ENCODE measurements at regions not wholly inside any gene's neighbourhood (a gene's known extent, or its start where the extent isn't known, plus 50 kb on each side); places are given as distances from the start of the nearest gene placed in this dataset.

- Histone ChIP-seq H3K4me3 (replicated peaks in 1 of 3) (no peak overlapping the region), H3K9me3 (no peaks in the 10 kb centered on the region), H3K4me1 (no peaks in the 10 kb centered on the region), H3K27me3 (no peaks in the 10 kb centered on the region), H3K27ac (no peak overlapping the region), H3K36me3 (no peaks in the 10 kb centered on the region)
- WGBS, 2 donors = 86 to 87% methylated on average over 13 to 17 of the region's 17 CpGs
- peak; percentile 21 for DNase-seq
- intact Hi-C loops (cut with DNase I) = no loop called here
- TF ChIP-seq POLR2A (IDR thresholded peaks at IDR 0.05) (no peak), CTCF (IDR thresholded peaks at IDR 0.05) (no peak)
Observed at GRCh38 chr2:128593879-128594650, 275.4 kb upstream of the HS6ST1 start.

- no peak for TF ChIP-seq CTCF (IDR thresholded peaks at IDR 0.05)
- no peak for TF ChIP-seq POLR2A (IDR thresholded peaks at IDR 0.05)
- Histone ChIP-seq H3K27ac (no peak overlapping the region), H3K36me3 (no peaks in the 10 kb centered on the region), H3K4me3 (replicated peaks in 1 of 3) (no peak overlapping the region), H3K27me3 (no peaks in the 10 kb centered on the region), H3K4me1 (no peaks in the 10 kb centered on the region), H3K9me3 (no peaks in the 10 kb centered on the region)
- 95 to 100% methylated on average over 1 to 2 of the region's 2 CpGs for WGBS, 2 donors
- DNase-seq = no peak
- intact Hi-C loops (cut with DNase I) = no loop called here
Observed at GRCh38 chr2:128594651-128594910, 275.9 kb upstream of the HS6ST1 start.

GRCh38 chr2:128594953-128595677 lies 276.4 kb upstream of the HS6ST1 start:
- H3K4me3 ChIP-seq (replicated peaks in 1 of 3) = no peak overlapping the region
- no peaks in the 10 kb centered on the region for H3K36me3 ChIP-seq
- H3K27ac ChIP-seq = no peak overlapping the region
- no peak for TF ChIP-seq POLR2A (IDR thresholded peaks at IDR 0.05)
- no peak for TF ChIP-seq CTCF (IDR thresholded peaks at IDR 0.05)
- H3K9me3 ChIP-seq = no peaks in the 10 kb centered on the region
- intact Hi-C loops (cut with DNase I) = no loop called here
- no peaks in the 10 kb centered on the region for H3K27me3 ChIP-seq
- 68 to 76% methylated on average over 9 of the region's 13 CpGs for WGBS, 2 donors
- no peaks in the 10 kb centered on the region for H3K4me1 ChIP-seq
- no peak for DNase-seq

GRCh38 chr2:128595763-128596395 lies 277.2 kb upstream of the HS6ST1 start:
- no peak overlapping the region for H3K4me3 ChIP-seq (replicated peaks in 1 of 3)
- TF ChIP-seq POLR2A (IDR thresholded peaks at IDR 0.05) (no peak), CTCF (IDR thresholded peaks at IDR 0.05) (no peak)
- H3K36me3 ChIP-seq = no peaks in the 10 kb centered on the region
- intact Hi-C loops (cut with DNase I) = no loop called here
- no peaks in the 10 kb centered on the region for H3K27me3 ChIP-seq
- DNase-seq = no peak
- H3K9me3 ChIP-seq = no peaks in the 10 kb centered on the region
- H3K27ac ChIP-seq = no peak overlapping the region
- WGBS, 2 donors = 86 to 89% methylated on average over 9 to 10 of the region's 13 CpGs
- no peaks in the 10 kb centered on the region for H3K4me1 ChIP-seq

Data from thyroid gland (tissue), 4 donors.